Astrocyte (in vitro differentiated cells and primary cell): ENCODE measurements at regions not wholly inside any gene's neighbourhood (a gene's known extent, or its start where the extent isn't known, plus 50 kb on each side); places are given as distances from the start of the nearest gene placed in this dataset.

Experiments used
- EZH2 ChIP-seq: IDR thresholded peaks from 2 replicates; pipeline ENCODE4 v1.6.1; 2012; ENCODE audit warnings: mild to moderate bottlenecking, low read length, inconsistent platforms; ENCODE audit not compliant: insufficient read depth
- TF ChIP-seq, protein P1 (sequence below): IDR thresholded peaks from 2 replicates; pipeline ENCODE4 v1.5.1; 2011; ENCODE audit warnings: low read depth, mild to moderate bottlenecking, inconsistent platforms, low read length, moderate library complexity; ENCODE audit not compliant: insufficient read depth

- TF ChIP-seq, protein P1, sequence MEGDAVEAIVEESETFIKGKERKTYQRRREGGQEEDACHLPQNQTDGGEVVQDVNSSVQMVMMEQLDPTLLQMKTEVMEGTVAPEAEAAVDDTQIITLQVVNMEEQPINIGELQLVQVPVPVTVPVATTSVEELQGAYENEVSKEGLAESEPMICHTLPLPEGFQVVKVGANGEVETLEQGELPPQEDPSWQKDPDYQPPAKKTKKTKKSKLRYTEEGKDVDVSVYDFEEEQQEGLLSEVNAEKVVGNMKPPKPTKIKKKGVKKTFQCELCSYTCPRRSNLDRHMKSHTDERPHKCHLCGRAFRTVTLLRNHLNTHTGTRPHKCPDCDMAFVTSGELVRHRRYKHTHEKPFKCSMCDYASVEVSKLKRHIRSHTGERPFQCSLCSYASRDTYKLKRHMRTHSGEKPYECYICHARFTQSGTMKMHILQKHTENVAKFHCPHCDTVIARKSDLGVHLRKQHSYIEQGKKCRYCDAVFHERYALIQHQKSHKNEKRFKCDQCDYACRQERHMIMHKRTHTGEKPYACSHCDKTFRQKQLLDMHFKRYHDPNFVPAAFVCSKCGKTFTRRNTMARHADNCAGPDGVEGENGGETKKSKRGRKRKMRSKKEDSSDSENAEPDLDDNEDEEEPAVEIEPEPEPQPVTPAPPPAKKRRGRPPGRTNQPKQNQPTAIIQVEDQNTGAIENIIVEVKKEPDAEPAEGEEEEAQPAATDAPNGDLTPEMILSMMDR: no peak
- no peak for TF ChIP-seq EZH2
Measured at GRCh38 chr10:64771253-64772050, 1250.3 kb downstream of the REEP3 start.
